Thyroid gland (tissue), 4 donors: ENCODE measurements at regions not wholly inside any gene's neighbourhood (a gene's known extent, or its start where the extent isn't known, plus 50 kb on each side); places are given as distances from the start of the nearest gene placed in this dataset.

Source experiments
- DNase-seq, 2 donors: peaks; one replicate each; pipeline ENCODE4 v3.0.0-alpha.2; 2019
- H3K27ac ChIP-seq, 3 donors: fragments of 200-600 bp; sonication (generic); 1 replicate in 2 of 3; 2 replicates in 1 of 3; pipeline ENCODE4 v1.5.1; 2016 to 2019; ENCODE audit warnings: mild to moderate bottlenecking in 1 of 3, moderate library complexity in 1 of 3
- H3K27me3 ChIP-seq: fragments of 200-600 bp; sonication (generic); one replicate; pipeline ENCODE4 v1.5.1; 2019
- H3K36me3 ChIP-seq, 2 donors: fragments of 200-600 bp; sonication (generic); one replicate each; pipeline ENCODE4 v1.5.1; 2016 to 2019
- H3K4me1 ChIP-seq, 2 donors: fragments of 200-600 bp; sonication (generic); one replicate each; pipeline ENCODE4 v1.5.1; 2017 to 2019
- H3K4me3 ChIP-seq, 3 donors: fragments of 200-600 bp; sonication (generic); replicated peaks in 1 of 3; 1 replicate in 2 of 3; 2 replicates in 1 of 3; pipeline ENCODE4 v1.5.1; 2016; ENCODE audit warnings: mild to moderate bottlenecking in 1 of 3
- H3K9me3 ChIP-seq: fragments of 200-600 bp; sonication (generic); one replicate; pipeline ENCODE4 v1.5.1; 2017
- POLR2A ChIP-seq, 2 donors: fragments of 450-650 bp; IDR thresholded peaks; one replicate each; pipeline ENCODE4 v1.6.1; 2017; ENCODE audit warnings: antibody characterized with exemption in 2 of 2, mild to moderate bottlenecking in 2 of 2, moderate library complexity in 1 of 2
- WGBS, 2 donors: methylation state at CpG; one replicate each; pipeline ENCODE4 v1.1.5; 2017; 5-methylcytosine and 5-hydroxymethylcytosine counted together
- intact Hi-C: fragments of 100-400 bp; cut with DNase I; formaldehyde crosslinking; loops from one replicate; pipeline ENCODE4 v1.15.1; 2023
- TF ChIP-seq, protein P1 (sequence below), 6 experiments: fragments of 200-600 bp in 3 of 6; fragments of 450-650 bp in 3 of 6; sonication (generic) in 3 of 6; IDR thresholded peaks; one replicate each; pipeline ENCODE4 v1.5.1; 2016 to 2019; ENCODE audit warnings: antibody characterized with exemption in 6 of 6, mild to moderate bottlenecking in 2 of 6, inconsistent platforms in 1 of 6, moderate library complexity in 1 of 6

DNA sequence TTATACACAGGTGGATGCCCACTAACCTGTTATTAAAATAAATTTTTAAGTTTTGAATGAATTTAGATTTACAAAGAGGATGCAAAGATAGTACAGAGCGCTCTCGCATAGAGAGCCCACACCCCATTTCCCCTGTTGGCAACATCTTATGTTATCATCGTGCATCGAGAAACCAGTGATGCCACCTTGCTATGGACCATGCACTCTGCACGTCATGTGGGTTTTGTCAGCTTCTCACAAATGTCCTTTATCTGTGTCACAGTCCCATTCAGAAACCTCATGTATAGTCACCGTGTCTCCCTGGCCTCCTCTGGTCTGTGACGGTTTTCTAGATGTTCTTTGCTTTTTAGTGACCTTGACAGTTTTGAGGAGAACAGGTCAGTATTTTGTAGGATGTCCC lies 60.0 kb downstream of the ING1 start:
- 91 to 93% methylated on average over 7 of the region's 7 CpGs for WGBS, 2 donors
- Histone ChIP-seq H3K4me1 (no peaks in the 10 kb centered on the region), H3K27me3 (no peaks in the 10 kb centered on the region), H3K9me3 (no peaks in the 10 kb centered on the region), H3K4me3 (no peak overlapping the region), H3K27ac (no peak overlapping the region), H3K36me3 (no peaks in the 10 kb centered on the region)
- DNase-seq = no peak
- intact Hi-C loops = no loop called here
- TF ChIP-seq POLR2A (IDR thresholded peaks at IDR 0.05) = no peak
- TF ChIP-seq, protein P1, sequence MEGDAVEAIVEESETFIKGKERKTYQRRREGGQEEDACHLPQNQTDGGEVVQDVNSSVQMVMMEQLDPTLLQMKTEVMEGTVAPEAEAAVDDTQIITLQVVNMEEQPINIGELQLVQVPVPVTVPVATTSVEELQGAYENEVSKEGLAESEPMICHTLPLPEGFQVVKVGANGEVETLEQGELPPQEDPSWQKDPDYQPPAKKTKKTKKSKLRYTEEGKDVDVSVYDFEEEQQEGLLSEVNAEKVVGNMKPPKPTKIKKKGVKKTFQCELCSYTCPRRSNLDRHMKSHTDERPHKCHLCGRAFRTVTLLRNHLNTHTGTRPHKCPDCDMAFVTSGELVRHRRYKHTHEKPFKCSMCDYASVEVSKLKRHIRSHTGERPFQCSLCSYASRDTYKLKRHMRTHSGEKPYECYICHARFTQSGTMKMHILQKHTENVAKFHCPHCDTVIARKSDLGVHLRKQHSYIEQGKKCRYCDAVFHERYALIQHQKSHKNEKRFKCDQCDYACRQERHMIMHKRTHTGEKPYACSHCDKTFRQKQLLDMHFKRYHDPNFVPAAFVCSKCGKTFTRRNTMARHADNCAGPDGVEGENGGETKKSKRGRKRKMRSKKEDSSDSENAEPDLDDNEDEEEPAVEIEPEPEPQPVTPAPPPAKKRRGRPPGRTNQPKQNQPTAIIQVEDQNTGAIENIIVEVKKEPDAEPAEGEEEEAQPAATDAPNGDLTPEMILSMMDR (IDR thresholded peaks at IDR 0.05) = no peak

DNA sequence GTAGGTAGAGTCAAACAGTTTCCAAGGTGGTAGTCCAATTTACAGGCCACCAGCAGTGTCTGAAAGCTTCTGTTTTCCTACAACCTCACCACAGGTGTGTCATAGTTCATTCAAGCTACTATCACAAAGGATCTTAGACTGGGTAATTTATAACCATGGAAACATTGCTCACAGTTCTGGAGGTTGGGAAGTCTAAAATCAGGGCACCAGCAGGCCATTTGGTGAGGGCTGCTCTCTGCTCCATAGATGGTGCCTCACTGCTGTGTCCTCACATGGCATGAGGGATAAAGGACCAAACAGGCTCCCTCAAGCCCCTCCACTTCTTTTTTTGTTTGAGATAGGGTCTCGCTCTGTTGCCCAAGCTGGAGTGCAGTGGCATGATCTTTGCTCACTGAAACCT lies 60.6 kb downstream of the ING1 start:
- Histone ChIP-seq H3K4me1 (no peaks in the 10 kb centered on the region), H3K36me3 (no peaks in the 10 kb centered on the region), H3K4me3 (no peak overlapping the region), H3K27me3 (no peaks in the 10 kb centered on the region), H3K27ac (no peak overlapping the region), H3K9me3 (no peaks in the 10 kb centered on the region)
- TF ChIP-seq, protein P1 (IDR thresholded peaks at IDR 0.05) = no peak
- no peak for TF ChIP-seq POLR2A (IDR thresholded peaks at IDR 0.05)
- intact Hi-C loops = no loop called here
- DNase-seq = no peak
- 89 to 94% methylated on average over 1 of the region's 1 CpG for WGBS, 2 donors

- Histone ChIP-seq H3K4me1 (no peaks in the 10 kb centered on the region), H3K27me3 (no peaks in the 10 kb centered on the region), H3K4me3 (no peak overlapping the region), H3K27ac (no peak overlapping the region), H3K9me3 (no peaks in the 10 kb centered on the region), H3K36me3 (no peaks in the 10 kb centered on the region)
- intact Hi-C loops = no loop called here
- DNase-seq = no peak
- WGBS, 2 donors = 94 to 96% methylated on average over 6 of the region's 6 CpGs
- TF ChIP-seq, protein P1 (IDR thresholded peaks at IDR 0.05) = no peak
- no peak for TF ChIP-seq POLR2A (IDR thresholded peaks at IDR 0.05)
These were observed 61.0 kb downstream of the ING1 start for GRCh38 chr13:110774490-110774889.

- Histone ChIP-seq H3K4me1 (no peaks in the 10 kb centered on the region), H3K27me3 (no peaks in the 10 kb centered on the region), H3K4me3 (no peak overlapping the region), H3K36me3 (no peaks in the 10 kb centered on the region), H3K27ac (no peak overlapping the region), H3K9me3 (no peaks in the 10 kb centered on the region)
- intact Hi-C loops = no loop called here
- WGBS, 2 donors = 86 to 92% methylated on average over 5 of the region's 5 CpGs
- DNase-seq = no peak
- no peak for TF ChIP-seq POLR2A (IDR thresholded peaks at IDR 0.05)
- TF ChIP-seq, protein P1 (IDR thresholded peaks at IDR 0.05) = no peak
These were observed 62.1 kb downstream of the ING1 start for GRCh38 chr13:110775576-110775975.

GRCh38 chr13:110777251-110777820 lies 63.8 kb downstream of the ING1 start:
- TF ChIP-seq, protein P1 (IDR thresholded peaks at IDR 0.05) = no peak
- TF ChIP-seq POLR2A (IDR thresholded peaks at IDR 0.05) = no peak
- Histone ChIP-seq H3K27ac (no peak overlapping the region), H3K9me3 (no peaks in the 10 kb centered on the region), H3K4me3 (no peak overlapping the region), H3K36me3 (no peaks in the 10 kb centered on the region), H3K4me1 (no peaks in the 10 kb centered on the region), H3K27me3 (no peaks in the 10 kb centered on the region)
- intact Hi-C loops = no loop called here
- 82 to 87% methylated on average over 3 of the region's 3 CpGs for WGBS, 2 donors
- DNase-seq = no peak
